ENCODE measurements at regions not wholly inside any gene's neighbourhood (a gene's known extent, or its start where the extent isn't known, plus 50 kb on each side); places are given as distances from the start of the nearest gene placed in this dataset.

- TF ChIP-seq, protein P1, sequence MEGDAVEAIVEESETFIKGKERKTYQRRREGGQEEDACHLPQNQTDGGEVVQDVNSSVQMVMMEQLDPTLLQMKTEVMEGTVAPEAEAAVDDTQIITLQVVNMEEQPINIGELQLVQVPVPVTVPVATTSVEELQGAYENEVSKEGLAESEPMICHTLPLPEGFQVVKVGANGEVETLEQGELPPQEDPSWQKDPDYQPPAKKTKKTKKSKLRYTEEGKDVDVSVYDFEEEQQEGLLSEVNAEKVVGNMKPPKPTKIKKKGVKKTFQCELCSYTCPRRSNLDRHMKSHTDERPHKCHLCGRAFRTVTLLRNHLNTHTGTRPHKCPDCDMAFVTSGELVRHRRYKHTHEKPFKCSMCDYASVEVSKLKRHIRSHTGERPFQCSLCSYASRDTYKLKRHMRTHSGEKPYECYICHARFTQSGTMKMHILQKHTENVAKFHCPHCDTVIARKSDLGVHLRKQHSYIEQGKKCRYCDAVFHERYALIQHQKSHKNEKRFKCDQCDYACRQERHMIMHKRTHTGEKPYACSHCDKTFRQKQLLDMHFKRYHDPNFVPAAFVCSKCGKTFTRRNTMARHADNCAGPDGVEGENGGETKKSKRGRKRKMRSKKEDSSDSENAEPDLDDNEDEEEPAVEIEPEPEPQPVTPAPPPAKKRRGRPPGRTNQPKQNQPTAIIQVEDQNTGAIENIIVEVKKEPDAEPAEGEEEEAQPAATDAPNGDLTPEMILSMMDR (IDR thresholded peaks at IDR 0.05; ENCODE audit: borderline replicate concordance, extremely low read depth, low read length, poor library complexity, severe bottlenecking) = no peak
- TF ChIP-seq EZH2 (IDR thresholded peaks at IDR 0.05; ENCODE audit: borderline replicate concordance, low read depth, low read length, severe bottlenecking) = no peak
These were observed 279.9 kb downstream of the ARL4A start for GRCh38 chr7:12967322-12967721.

All from DND-41 (cell line).